ENCODE measurements at regions not wholly inside any gene's neighbourhood (a gene's known extent, or its start where the extent isn't known, plus 50 kb on each side); places are given as distances from the start of the nearest gene placed in this dataset.

DNA sequence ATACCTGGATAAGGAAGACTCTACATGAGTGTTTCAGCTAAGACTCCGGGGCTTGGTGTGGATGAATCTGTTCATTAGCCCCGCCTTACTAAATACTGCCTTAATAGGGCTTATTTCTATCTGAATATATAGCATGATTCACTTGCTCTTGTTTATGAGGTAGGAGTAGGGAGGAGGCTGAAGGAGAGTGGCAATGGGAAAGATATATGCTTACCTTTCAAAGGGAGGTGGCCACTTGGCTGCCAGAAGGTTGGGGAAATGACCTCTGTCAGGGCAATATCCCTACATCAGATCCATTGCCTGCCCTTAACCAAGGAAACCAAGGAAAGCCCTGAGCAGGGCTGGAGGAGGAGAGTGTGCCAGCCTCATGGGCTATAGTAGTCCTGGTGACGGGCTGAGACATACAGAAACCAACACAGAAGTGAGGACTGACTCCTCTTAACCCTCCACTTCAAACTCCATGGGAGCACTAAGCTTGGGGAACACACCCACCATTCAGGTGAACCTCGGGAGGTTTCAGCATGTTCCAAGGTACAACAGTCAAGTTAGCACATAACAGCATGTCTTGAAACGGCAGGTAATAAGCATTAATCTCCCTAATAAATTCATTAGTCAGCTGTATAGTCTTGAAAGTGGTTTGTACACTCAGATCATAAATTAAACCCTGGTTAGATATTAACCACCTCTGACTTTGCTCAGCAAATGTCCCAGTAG, 80.1 kb downstream of the EOMES start:
- no peaks in the 10 kb centered on the region for H3K4me1 ChIP-seq (ENCODE audit: control insufficient read depth in 1 of 2, insufficient read depth in 2 of 2, low read depth in 1 of 2, low read length in 1 of 2)
- POLR2A ChIA-PET: no interaction called here
- H3K27me3 ChIP-seq (ENCODE audit: insufficient read depth): no peaks in the 10 kb centered on the region
- no peaks in the 10 kb centered on the region for H3K79me2 ChIP-seq (ENCODE audit: insufficient read depth)
- H4K20me1 ChIP-seq (ENCODE audit: insufficient read depth): no peaks in the 10 kb centered on the region
- H3K4me2 ChIP-seq: no peak overlapping the region
- no peak overlapping the region for H3K27ac ChIP-seq (ENCODE audit: low read depth in 2 of 2, low read length in 1 of 2)
- no peak overlapping the region for H3K4me3 ChIP-seq (ENCODE audit: low read depth in 2 of 2, low read length in 1 of 2)
- no peak overlapping the region for H3K9ac ChIP-seq
- no peak overlapping the region for H2AFZ ChIP-seq (ENCODE audit: low read depth)
- no peaks in the 10 kb centered on the region for H3F3A ChIP-seq (replicated peaks; ENCODE audit: insufficient read depth)
- TF ChIP-seq JUND (IDR thresholded peaks at IDR 0.05) (no peak), FOSL2 (IDR thresholded peaks at IDR 0.05; ENCODE audit: borderline replicate concordance, low read depth) (no peak), YY1 (IDR thresholded peaks at IDR 0.05; ENCODE audit: low read depth) (no peak), TAF1 (IDR thresholded peaks at IDR 0.05; ENCODE audit: borderline replicate concordance, low read depth, low read length) (no peak), EZH2phosphoT487 (IDR thresholded peaks at IDR 0.05; ENCODE audit: borderline replicate concordance, low read depth) (no peak), TEAD4 (IDR thresholded peaks at IDR 0.05; ENCODE audit: borderline replicate concordance, insufficient read depth) (no peak), CHD2 (IDR thresholded peaks at IDR 0.05; ENCODE audit: low read length, partially characterized antibody) (no peak), USF2 (IDR thresholded peaks at IDR 0.05; ENCODE audit: borderline replicate concordance, low read depth, low read length) (no peak), NFIC (IDR thresholded peaks at IDR 0.05; ENCODE audit: borderline replicate concordance) (no peak), RAD21 (IDR thresholded peaks at IDR 0.05; ENCODE audit: low read length) (no peak), POLR2AphosphoS5 (IDR thresholded peaks at IDR 0.05; ENCODE audit: low read depth, low read length) (no peak), RFX5 (IDR thresholded peaks at IDR 0.05; ENCODE audit: low read length) (no peak), GABPA (IDR thresholded peaks at IDR 0.05; ENCODE audit: low read depth) (no peak), NRF1 (IDR thresholded peaks at IDR 0.05; ENCODE audit: low read depth, low read length) (no peak), RCOR1 (IDR thresholded peaks at IDR 0.05; ENCODE audit: low read length) (no peak), SMC3 (IDR thresholded peaks at IDR 0.05; ENCODE audit: low read depth, low read length) (no peak), USF1 (IDR thresholded peaks at IDR 0.05; ENCODE audit: borderline replicate concordance, low read depth) (no peak), FOXM1 (IDR thresholded peaks at IDR 0.05; ENCODE audit: low read depth) (no peak)
- TF ChIP-seq, protein P1, sequence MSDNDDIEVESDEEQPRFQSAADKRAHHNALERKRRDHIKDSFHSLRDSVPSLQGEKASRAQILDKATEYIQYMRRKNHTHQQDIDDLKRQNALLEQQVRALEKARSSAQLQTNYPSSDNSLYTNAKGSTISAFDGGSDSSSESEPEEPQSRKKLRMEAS (IDR thresholded peaks at IDR 0.05; ENCODE audit: low read depth): no peak
- TF ChIP-seq, protein P2, sequence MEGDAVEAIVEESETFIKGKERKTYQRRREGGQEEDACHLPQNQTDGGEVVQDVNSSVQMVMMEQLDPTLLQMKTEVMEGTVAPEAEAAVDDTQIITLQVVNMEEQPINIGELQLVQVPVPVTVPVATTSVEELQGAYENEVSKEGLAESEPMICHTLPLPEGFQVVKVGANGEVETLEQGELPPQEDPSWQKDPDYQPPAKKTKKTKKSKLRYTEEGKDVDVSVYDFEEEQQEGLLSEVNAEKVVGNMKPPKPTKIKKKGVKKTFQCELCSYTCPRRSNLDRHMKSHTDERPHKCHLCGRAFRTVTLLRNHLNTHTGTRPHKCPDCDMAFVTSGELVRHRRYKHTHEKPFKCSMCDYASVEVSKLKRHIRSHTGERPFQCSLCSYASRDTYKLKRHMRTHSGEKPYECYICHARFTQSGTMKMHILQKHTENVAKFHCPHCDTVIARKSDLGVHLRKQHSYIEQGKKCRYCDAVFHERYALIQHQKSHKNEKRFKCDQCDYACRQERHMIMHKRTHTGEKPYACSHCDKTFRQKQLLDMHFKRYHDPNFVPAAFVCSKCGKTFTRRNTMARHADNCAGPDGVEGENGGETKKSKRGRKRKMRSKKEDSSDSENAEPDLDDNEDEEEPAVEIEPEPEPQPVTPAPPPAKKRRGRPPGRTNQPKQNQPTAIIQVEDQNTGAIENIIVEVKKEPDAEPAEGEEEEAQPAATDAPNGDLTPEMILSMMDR (IDR thresholded peaks at IDR 0.05): no peak
- H3K36me3 ChIP-seq (replicated peaks in 1 of 2; ENCODE audit: control insufficient read depth in 1 of 2, insufficient read depth in 2 of 2, low read length in 1 of 2): no peaks in the 10 kb centered on the region
- DNase-seq: no peak
- CTCF ChIA-PET: interaction anchor here (1.4 kb wide), 1 partner anchor 14 kb away, joined by 4 read pairs; no protein-coding TSS in a partner anchor
- WGBS (ENCODE audit: low lambda C conversion rate): 86% methylated on average over 5 of the region's 5 CpGs
- H3K9me3 ChIP-seq: no peaks in the 10 kb centered on the region
- no peaks in the 10 kb centered on the region for H3K9me2 ChIP-seq
